Smooth muscle cell (in vitro differentiated cells): ENCODE measurements at regions not wholly inside any gene's neighbourhood (a gene's known extent, or its start where the extent isn't known, plus 50 kb on each side); places are given as distances from the start of the nearest gene placed in this dataset.
"Not testable (repeated sequence)": the region's sequence is repeated elsewhere in the genome, so short reads cannot be mapped to it uniquely, and the experiment has no call there.

ENCODE experiments used
- DNase-seq: peaks from one replicate; lab custom pipeline; 2025; ENCODE audit not compliant: unreplicated experiment; lab: John Stamatoyannopoulos, UW
- H2AFZ ChIP-seq: fragments of 200-600 bp; sonication (generic); 2 replicates; pipeline ENCODE4 v1.6.0; 2016; ENCODE audit warnings: antibody characterized with exemption, low read depth, mild to moderate bottlenecking
- H3F3A ChIP-seq: fragments of 200-600 bp; sonication (generic); 2 replicates; pipeline ENCODE4 v1.6.0; 2017; ENCODE audit warnings: antibody characterized with exemption, low read depth
- H3K27ac ChIP-seq: fragments of 200-600 bp; sonication (generic); 2 replicates; pipeline ENCODE4 v1.5.1; 2016; ENCODE audit warnings: low read depth, mild to moderate bottlenecking
- H3K27me3 ChIP-seq: fragments of 200-600 bp; sonication (generic); 2 replicates; pipeline ENCODE4 v1.6.1; 2016; ENCODE audit warnings: low read depth, mild to moderate bottlenecking
- H3K36me3 ChIP-seq: fragments of 200-600 bp; sonication (generic); 2 replicates; pipeline ENCODE4 v1.5.1; 2016; ENCODE audit warnings: low read depth
- H3K4me1 ChIP-seq: fragments of 200-600 bp; sonication (generic); 2 replicates; pipeline ENCODE4 v1.5.1; 2016; ENCODE audit warnings: low read depth
- H3K4me2 ChIP-seq: fragments of 200-600 bp; sonication (generic); 2 replicates; pipeline ENCODE4 v1.6.0; 2016; ENCODE audit warnings: mild to moderate bottlenecking
- H3K4me3 ChIP-seq: fragments of 200-600 bp; sonication (generic); 2 replicates; pipeline ENCODE4 v1.5.1; 2016; ENCODE audit warnings: mild to moderate bottlenecking
- H3K79me2 ChIP-seq: fragments of 200-600 bp; sonication (generic); 2 replicates; pipeline ENCODE4 v1.6.0; 2016; ENCODE audit warnings: low read depth, mild to moderate bottlenecking
- H3K9ac ChIP-seq: fragments of 200-600 bp; sonication (generic); 2 replicates; pipeline ENCODE4 v1.6.0; 2016; ENCODE audit warnings: low read depth
- H3K9me3 ChIP-seq: fragments of 200-600 bp; sonication (generic); replicated peaks from 2 replicates; pipeline ENCODE4 v1.5.1; 2016; ENCODE audit warnings: low read depth
- H4K20me1 ChIP-seq: fragments of 200-600 bp; sonication (generic); 2 replicates; pipeline ENCODE4 v1.6.0; 2016; ENCODE audit warnings: low read depth
- CTCF ChIP-seq: fragments of 200-600 bp; sonication (generic); IDR thresholded peaks from 2 replicates; pipeline ENCODE4 v1.5.1; 2017; ENCODE audit warnings: borderline replicate concordance, mild to moderate bottlenecking, antibody characterized with exemption; ENCODE audit not compliant: insufficient read depth, poor library complexity, severe bottlenecking
- WGBS: methylation state at CpG from one replicate; pipeline ENCODE4 v1.1.7; 2016; ENCODE audit warnings: low lambda C conversion rate; 5-methylcytosine and 5-hydroxymethylcytosine counted together

DNA sequence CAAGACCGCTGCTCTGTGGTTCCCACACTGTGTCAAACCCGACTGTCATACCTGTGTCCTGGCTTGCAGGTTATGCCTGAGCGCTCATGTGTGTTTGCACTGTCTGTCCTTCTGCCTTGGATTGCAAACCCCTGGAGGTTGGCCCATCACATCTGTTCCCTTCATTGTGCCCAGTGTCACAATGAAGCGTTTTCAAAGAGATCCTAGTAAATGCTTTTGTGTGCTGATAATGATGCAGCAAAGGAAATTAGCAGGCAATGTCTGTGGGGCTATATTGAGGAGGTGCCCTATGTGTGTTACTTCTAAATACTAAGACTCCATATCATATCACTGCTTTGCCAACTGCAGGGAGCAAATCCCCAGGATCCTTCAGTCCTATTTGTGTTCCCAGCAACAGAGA, 424.4 kb upstream of the NFIA start:
- 92% methylated on average over 4 of the region's 4 CpGs for WGBS
- no peak overlapping the region for H2AFZ ChIP-seq
- H3K4me2 ChIP-seq, result no peak overlapping the region
- DNase-seq, result no peak
- H3K4me3 ChIP-seq, result no peak overlapping the region
- H3F3A ChIP-seq, result no peaks in the 10 kb centered on the region
- no peaks in the 10 kb centered on the region for H3K9me3 ChIP-seq
- H3K79me2 ChIP-seq, result no peaks in the 10 kb centered on the region
- no peaks in the 10 kb centered on the region for H4K20me1 ChIP-seq
- H3K9ac ChIP-seq, result no peak overlapping the region
- no peak overlapping the region for H3K27ac ChIP-seq
- no peaks in the 10 kb centered on the region for H3K36me3 ChIP-seq
- no peak for TF ChIP-seq CTCF
- peaks cover 6% of the 10 kb centered on the region for H3K27me3 ChIP-seq
- no peaks in the 10 kb centered on the region for H3K4me1 ChIP-seq

- no peak for TF ChIP-seq CTCF
Measured at GRCh38 chr1:60655679-60656355, 426.5 kb upstream of the NFIA start.

GRCh38 chr1:60640033-60640551, 442.3 kb upstream of the NFIA start:
- not testable (repeated sequence) for H3K36me3 ChIP-seq, H3K4me3 ChIP-seq, H3K27me3 ChIP-seq, H3K79me2 ChIP-seq, DNase-seq, H4K20me1 ChIP-seq, H3F3A ChIP-seq, H2AFZ ChIP-seq, H3K9me3 ChIP-seq, H3K4me2 ChIP-seq, H3K27ac ChIP-seq, H3K9ac ChIP-seq, H3K4me1 ChIP-seq
- 91% methylated on average over 31 of the region's 32 CpGs for WGBS

More at GRCh38 chr1:60655679-60656355, 426.5 kb upstream of the NFIA start:
- no peak overlapping the region for H3K27ac ChIP-seq
- H2AFZ ChIP-seq, result no peak overlapping the region
- H4K20me1 ChIP-seq, result no peaks in the 10 kb centered on the region
- no peak for DNase-seq
- no peaks in the 10 kb centered on the region for H3K9me3 ChIP-seq
- no peak overlapping the region for H3K4me2 ChIP-seq
- H3K4me1 ChIP-seq, result no peaks in the 10 kb centered on the region
- H3K4me3 ChIP-seq, result no peak overlapping the region
- no peaks in the 10 kb centered on the region for H3K36me3 ChIP-seq
- H3F3A ChIP-seq, result no peaks in the 10 kb centered on the region
- peaks cover 3% of the 10 kb centered on the region for H3K27me3 ChIP-seq
- 87% methylated on average over 2 of the region's 2 CpGs for WGBS
- no peak overlapping the region for H3K9ac ChIP-seq
- H3K79me2 ChIP-seq, result no peaks in the 10 kb centered on the region

DNA sequence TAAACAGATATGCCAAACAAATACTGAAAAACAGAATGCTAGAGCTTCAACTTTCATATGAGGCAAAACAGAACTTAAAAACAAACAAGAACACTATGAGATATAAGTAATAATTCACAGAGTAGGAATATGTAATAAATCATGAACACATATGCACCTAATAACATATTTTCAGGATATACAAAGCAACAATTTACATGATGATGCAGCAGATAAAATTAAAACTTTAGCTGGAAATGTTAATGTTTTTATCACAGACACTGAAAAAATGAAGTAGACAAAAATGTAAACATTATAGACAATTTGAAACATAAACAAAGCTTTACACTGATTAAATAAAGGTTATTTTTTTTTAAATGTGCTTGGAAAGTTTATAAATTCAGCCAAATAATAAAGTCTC, 443.1 kb upstream of the NFIA start:
- no peak overlapping the region for H3K9ac ChIP-seq
- H2AFZ ChIP-seq, result no peak overlapping the region
- H3K4me2 ChIP-seq, result no peak overlapping the region
- no peaks in the 10 kb centered on the region for H3K79me2 ChIP-seq
- TF ChIP-seq CTCF, result no peak
- no peaks in the 10 kb centered on the region for H3K9me3 ChIP-seq
- no peaks in the 10 kb centered on the region for H3F3A ChIP-seq
- no peaks in the 10 kb centered on the region for H4K20me1 ChIP-seq
- H3K36me3 ChIP-seq, result no peaks in the 10 kb centered on the region
- DNase-seq, result no peak
- no peak overlapping the region for H3K4me3 ChIP-seq
- no peak overlapping the region for H3K27ac ChIP-seq
- no peaks in the 10 kb centered on the region for H3K4me1 ChIP-seq
- no peaks in the 10 kb centered on the region for H3K27me3 ChIP-seq
